Stomach smooth muscle (tissue), 2 donors: ENCODE measurements at regions not wholly inside any gene's neighbourhood (a gene's known extent, or its start where the extent isn't known, plus 50 kb on each side); places are given as distances from the start of the nearest gene placed in this dataset.

Source experiments
- H3K27ac ChIP-seq: one replicate; pipeline ENCODE4 v1.7.0; 2013; ENCODE audit warnings: mild to moderate bottlenecking, low read length, inconsistent platforms
- H3K27me3 ChIP-seq, 2 donors: one replicate each; pipeline ENCODE4 v1.7.0; 2013; ENCODE audit warnings: low read length in 2 of 2; ENCODE audit not compliant: insufficient read depth in 2 of 2, control insufficient read depth in 1 of 2
- H3K36me3 ChIP-seq, 2 donors: one replicate each; pipeline ENCODE4 v1.7.0; 2013; ENCODE audit warnings: low read length in 2 of 2; ENCODE audit not compliant: control insufficient read depth in 2 of 2, insufficient read depth in 2 of 2
- H3K4me1 ChIP-seq: one replicate; pipeline ENCODE4 v1.7.0; 2013; ENCODE audit warnings: low read length; ENCODE audit not compliant: control insufficient read depth, insufficient read depth
- H3K4me3 ChIP-seq, 2 donors: one replicate each; pipeline ENCODE4 v1.7.0; 2013; ENCODE audit warnings: low read length in 2 of 2
- H3K9ac ChIP-seq, 2 donors: one replicate each; pipeline ENCODE4 v1.7.0; 2013; ENCODE audit warnings: low read length in 2 of 2, mild to moderate bottlenecking in 1 of 2
- H3K9me3 ChIP-seq, 2 donors: one replicate each; pipeline ENCODE4 v1.7.0; 2013; ENCODE audit warnings: low read length in 2 of 2; ENCODE audit not compliant: control insufficient read depth in 2 of 2
- donor health status: healthy.
- donor health status: Pancreatic carcinoma.

GRCh38 chr2:237196866-237197618 is 111.4 kb downstream of the COPS8 start:
- no peaks in the 10 kb centered on the region for H3K36me3 ChIP-seq
- H3K27ac ChIP-seq: peak overlapping the region; percentile 41
- no peak overlapping the region for H3K4me3 ChIP-seq
- no peaks in the 10 kb centered on the region for H3K9me3 ChIP-seq
- peaks cover 31% of the 10 kb centered on the region for H3K4me1 ChIP-seq
- no peak overlapping the region for H3K9ac ChIP-seq
- no peaks in the 10 kb centered on the region for H3K27me3 ChIP-seq

GRCh38 chr2:237198164-237198855 is 112.6 kb downstream of the COPS8 start:
- Histone ChIP-seq H3K27me3 (peaks cover 0 to 2% of the 10 kb centered on the region in 2 donors), H3K4me3 (no peak overlapping the region), H3K9me3 (no peaks in the 10 kb centered on the region), H3K4me1 (peaks cover 31% of the 10 kb centered on the region), H3K9ac (no peak overlapping the region), H3K27ac (no peak overlapping the region), H3K36me3 (no peaks in the 10 kb centered on the region)

- Histone ChIP-seq H3K9ac (no peak overlapping the region), H3K27me3 (peaks cover 0 to 2% of the 10 kb centered on the region in 2 donors), H3K9me3 (no peaks in the 10 kb centered on the region), H3K27ac (no peak overlapping the region), H3K36me3 (no peaks in the 10 kb centered on the region), H3K4me3 (no peak overlapping the region), H3K4me1 (peaks cover 31% of the 10 kb centered on the region)
These were observed 113.4 kb downstream of the COPS8 start for GRCh38 chr2:237199082-237199481.

- no peak overlapping the region for H3K9ac ChIP-seq
- no peak overlapping the region for H3K27ac ChIP-seq
- no peak overlapping the region for H3K4me3 ChIP-seq
These were observed 113.9 kb downstream of the COPS8 start for GRCh38 chr2:237199577-237199976.

GRCh38 chr2:237200462-237200861 is 114.8 kb downstream of the COPS8 start:
- H3K9ac ChIP-seq: no peak overlapping the region
- peaks cover 23% of the 10 kb centered on the region for H3K4me1 ChIP-seq
- H3K27me3 ChIP-seq: peaks cover 0 to 2% of the 10 kb centered on the region in 2 donors
- H3K4me3 ChIP-seq: no peak overlapping the region
- H3K27ac ChIP-seq: no peak overlapping the region
- no peaks in the 10 kb centered on the region for H3K36me3 ChIP-seq
- no peaks in the 10 kb centered on the region for H3K9me3 ChIP-seq

More at GRCh38 chr2:237199577-237199976, 113.9 kb downstream of the COPS8 start:
- peaks cover 0 to 2% of the 10 kb centered on the region in 2 donors for H3K27me3 ChIP-seq
- peaks cover 31% of the 10 kb centered on the region for H3K4me1 ChIP-seq
- H3K36me3 ChIP-seq: no peaks in the 10 kb centered on the region
- H3K9me3 ChIP-seq: no peaks in the 10 kb centered on the region

GRCh38 chr2:237201461-237202287 is 116.0 kb downstream of the COPS8 start:
- H3K9ac ChIP-seq: no peak overlapping the region
- H3K27ac ChIP-seq: no peak overlapping the region
- no peaks in the 10 kb centered on the region for H3K36me3 ChIP-seq
- H3K4me1 ChIP-seq: peaks cover 19% of the 10 kb centered on the region
- H3K4me3 ChIP-seq: no peak overlapping the region
- peaks cover 0 to 2% of the 10 kb centered on the region in 2 donors for H3K27me3 ChIP-seq
- H3K9me3 ChIP-seq: no peaks in the 10 kb centered on the region

- H3K9me3 ChIP-seq: no peaks in the 10 kb centered on the region
- H3K4me3 ChIP-seq: no peak overlapping the region
- peaks cover 0 to 2% of the 10 kb centered on the region in 2 donors for H3K27me3 ChIP-seq
- H3K4me1 ChIP-seq: peaks cover 14% of the 10 kb centered on the region
- no peak overlapping the region for H3K27ac ChIP-seq
- H3K36me3 ChIP-seq: no peaks in the 10 kb centered on the region
- H3K9ac ChIP-seq: no peak overlapping the region
These were observed 116.8 kb downstream of the COPS8 start for GRCh38 chr2:237202288-237203030.

- peaks cover 0 to 2% of the 10 kb centered on the region in 2 donors for H3K27me3 ChIP-seq
- H3K9ac ChIP-seq: no peak overlapping the region
- H3K4me3 ChIP-seq: no peak overlapping the region
- peaks cover 19% of the 10 kb centered on the region for H3K4me1 ChIP-seq
- H3K27ac ChIP-seq: no peak overlapping the region
- H3K36me3 ChIP-seq: no peaks in the 10 kb centered on the region
- no peaks in the 10 kb centered on the region for H3K9me3 ChIP-seq
These were observed 119.4 kb downstream of the COPS8 start for GRCh38 chr2:237205043-237205541.

GRCh38 chr2:237205561-237205971 is 119.9 kb downstream of the COPS8 start:
- Histone ChIP-seq H3K4me1 (peaks cover 21% of the 10 kb centered on the region), H3K27me3 (peaks cover 0 to 2% of the 10 kb centered on the region in 2 donors), H3K27ac (no peak overlapping the region), H3K36me3 (no peaks in the 10 kb centered on the region), H3K9me3 (no peaks in the 10 kb centered on the region), H3K4me3 (no peak overlapping the region), H3K9ac (no peak overlapping the region)

- H3K4me1 ChIP-seq: peaks cover 24% of the 10 kb centered on the region
These were observed 122.0 kb downstream of the COPS8 start for GRCh38 chr2:237207646-237208045.

More at GRCh38 chr2:237207646-237208045, 122.0 kb downstream of the COPS8 start:
- no peak overlapping the region for H3K9ac ChIP-seq
- H3K36me3 ChIP-seq: no peaks in the 10 kb centered on the region
- H3K9me3 ChIP-seq: no peaks in the 10 kb centered on the region
- H3K4me3 ChIP-seq: no peak overlapping the region
- no peaks in the 10 kb centered on the region for H3K27me3 ChIP-seq
- H3K27ac ChIP-seq: peak overlapping the region; percentile 84
